ENCODE measurements at regions not wholly inside any gene's neighbourhood (a gene's known extent, or its start where the extent isn't known, plus 50 kb on each side); places are given as distances from the start of the nearest gene placed in this dataset.

- Mint-ChIP-seq H3K9me3 (peaks cover 7% of the 10 kb centered on the region), H3K4me3 (no peak overlapping the region), H3K27me3 (ENCODE audit: low read depth) (peaks cover 2% of the 10 kb centered on the region), H3K4me1 (no peaks in the 10 kb centered on the region), H3K27ac (ENCODE audit: unreplicated experiment) (no peak overlapping the region), H3K36me3 (ENCODE audit: low read depth) (no peaks in the 10 kb centered on the region)
- no peak for DNase-seq (ENCODE audit: low read depth, low spot score)
- no peak for TF ChIP-seq CTCF (conservative IDR thresholded peaks at IDR 0.05)
Observed at GRCh38 chr4:170325599-170325998, 235.8 kb upstream of the AADAT start.

- H3K27ac Mint-ChIP-seq (ENCODE audit: unreplicated experiment), result no peak overlapping the region
Observed at GRCh38 chr4:170323623-170324022, 233.9 kb upstream of the AADAT start.

GRCh38 chr4:170307182-170307581, 217.4 kb upstream of the AADAT start:
- Mint-ChIP-seq H3K9me3 (no peaks in the 10 kb centered on the region), H3K4me1 (no peaks in the 10 kb centered on the region), H3K4me3 (no peak overlapping the region), H3K27me3 (ENCODE audit: low read depth) (no peaks in the 10 kb centered on the region), H3K27ac (ENCODE audit: unreplicated experiment) (no peak overlapping the region), H3K36me3 (ENCODE audit: low read depth) (no peaks in the 10 kb centered on the region)
- TF ChIP-seq CTCF (conservative IDR thresholded peaks at IDR 0.05), result no peak
- no peak for DNase-seq (ENCODE audit: low read depth, low spot score)

More at GRCh38 chr4:170323623-170324022, 233.9 kb upstream of the AADAT start:
- no peaks in the 10 kb centered on the region for H3K36me3 Mint-ChIP-seq (ENCODE audit: low read depth)
- H3K4me3 Mint-ChIP-seq, result no peak overlapping the region
- peaks cover 7% of the 10 kb centered on the region for H3K9me3 Mint-ChIP-seq
- no peaks in the 10 kb centered on the region for H3K4me1 Mint-ChIP-seq
- TF ChIP-seq CTCF (conservative IDR thresholded peaks at IDR 0.05), result no peak
- peaks cover 2% of the 10 kb centered on the region for H3K27me3 Mint-ChIP-seq (ENCODE audit: low read depth)
- no peak for DNase-seq (ENCODE audit: low read depth, low spot score)

GRCh38 chr4:170306208-170306607, 216.5 kb upstream of the AADAT start:
- H3K27me3 Mint-ChIP-seq (ENCODE audit: low read depth), result no peaks in the 10 kb centered on the region

GRCh38 chr4:170305627-170306026, 215.9 kb upstream of the AADAT start:
- Mint-ChIP-seq H3K27ac (ENCODE audit: unreplicated experiment) (no peak overlapping the region), H3K4me1 (no peaks in the 10 kb centered on the region)

More at GRCh38 chr4:170306208-170306607, 216.5 kb upstream of the AADAT start:
- Mint-ChIP-seq H3K27ac (ENCODE audit: unreplicated experiment) (no peak overlapping the region), H3K4me1 (no peaks in the 10 kb centered on the region), H3K9me3 (no peaks in the 10 kb centered on the region), H3K4me3 (no peak overlapping the region), H3K36me3 (ENCODE audit: low read depth) (no peaks in the 10 kb centered on the region)
- TF ChIP-seq CTCF (conservative IDR thresholded peaks at IDR 0.05), result no peak
- no peak for DNase-seq (ENCODE audit: low read depth, low spot score)

More at GRCh38 chr4:170305627-170306026, 215.9 kb upstream of the AADAT start:
- H3K9me3 Mint-ChIP-seq, result no peaks in the 10 kb centered on the region
- no peaks in the 10 kb centered on the region for H3K27me3 Mint-ChIP-seq (ENCODE audit: low read depth)
- H3K4me3 Mint-ChIP-seq, result no peak overlapping the region
- TF ChIP-seq CTCF (conservative IDR thresholded peaks at IDR 0.05), result no peak
- H3K36me3 Mint-ChIP-seq (ENCODE audit: low read depth), result no peaks in the 10 kb centered on the region
- DNase-seq (ENCODE audit: low read depth, low spot score), result no peak
